ENCODE measurements at regions not wholly inside any gene's neighbourhood (a gene's known extent, or its start where the extent isn't known, plus 50 kb on each side); places are given as distances from the start of the nearest gene placed in this dataset.

- Histone ChIP-seq H2BK15ac (ENCODE audit: low read length) (no peak overlapping the region), H3K9me3 (ENCODE audit: insufficient read depth in 2 of 2, low read depth in 1 of 2, low read length in 1 of 2) (no peaks in the 10 kb centered on the region), H3K4ac (replicated peaks; ENCODE audit: insufficient read length, low read depth, low read length) (no peak overlapping the region), H4K5ac (ENCODE audit: insufficient read length, low read depth, low read length) (no peak overlapping the region), H3K79me1 (ENCODE audit: low read depth, low read length) (no peaks in the 10 kb centered on the region), H3K4me3 (ENCODE audit: extremely low read depth in 1 of 4, insufficient read depth in 2 of 4, low read depth in 3 of 4, low read length in 4 of 4) (no peak overlapping the region), H3K4me1 (replicated peaks in 1 of 4; ENCODE audit: control insufficient read depth in 3 of 4, insufficient read depth in 4 of 4, low read length in 3 of 4) (peaks cover 0 to 6% (median 1%) of the 10 kb centered on the region in 4 experiments; a peak in 4 of 7 replicates), H3K56ac (replicated peaks; ENCODE audit: insufficient read length, low read depth, low read length) (no peak overlapping the region), H2BK20ac (ENCODE audit: low read length) (no peak overlapping the region), H3K27me3 (replicated peaks in 1 of 4; ENCODE audit: control insufficient read depth in 3 of 4, extremely low read depth in 1 of 4, insufficient read depth in 3 of 4, low read length in 3 of 4) (no peaks in the 10 kb centered on the region; a peak in 1 of 7 replicates), H2AFZ (ENCODE audit: low read length) (no peak overlapping the region), H4K20me1 (replicated peaks in 1 of 2; ENCODE audit: control insufficient read depth in 1 of 2, insufficient read depth in 2 of 2, low read length in 2 of 2) (no peaks in the 10 kb centered on the region), H2AK5ac (ENCODE audit: low read depth, low read length) (no peak overlapping the region), H4K8ac (ENCODE audit: extremely low read depth, insufficient read depth, low read length) (no peak overlapping the region), H2BK120ac (replicated peaks; ENCODE audit: low read depth, low read length) (no peak overlapping the region), H4K91ac (replicated peaks; ENCODE audit: insufficient read length, low read length) (no peak overlapping the region), H3K18ac (ENCODE audit: extremely low read depth, low read length) (no peak overlapping the region), H3K4me2 (ENCODE audit: insufficient read depth in 1 of 2, low read depth in 2 of 2, low read length in 2 of 2) (no peak overlapping the region), H3K23ac (ENCODE audit: insufficient read length) (no peak overlapping the region), H3K27ac (ENCODE audit: low read depth, low read length) (no peak overlapping the region), H3K79me2 (ENCODE audit: control insufficient read depth in 1 of 2, insufficient read depth in 2 of 2, low read length in 2 of 2) (no peaks in the 10 kb centered on the region), H3K9ac (replicated peaks in 1 of 4; ENCODE audit: extremely low read depth in 1 of 4, low read depth in 3 of 4, low read length in 3 of 4) (no peak overlapping the region), H2BK5ac (ENCODE audit: low read depth, low read length) (no peak overlapping the region), H2BK12ac (ENCODE audit: low read depth, low read length) (no peak overlapping the region), H3K23me2 (ENCODE audit: low read depth, low read length) (no peaks in the 10 kb centered on the region), H3K36me3 (ENCODE audit: control insufficient read depth in 2 of 4, insufficient read depth in 4 of 4, low read length in 3 of 4) (no peaks in the 10 kb centered on the region), H3K14ac (ENCODE audit: insufficient read length) (no peak overlapping the region)
- no peak for DNase-seq (ENCODE audit: low read depth in 1 of 2, low spot score in 2 of 2)
- ChIA-PET POLR2A (ENCODE audit: partially characterized antibody) (no interaction called here), CTCF (ENCODE audit: partially characterized antibody) (interaction anchor here (1.5 to 2.1 kb wide), 3 partner anchors 9 to 146 kb away, joined by 4 to 8 read pairs (median 6); no protein-coding TSS in a partner anchor)
- no peak for FAIRE-seq
- 94% methylated on average over 3 of the region's 3 CpGs; no CpG with 5 or more reads in 1 of the 2 experiments for WGBS, 2 experiments (ENCODE audit: extremely low coverage in 1 of 2, insufficient coverage in 1 of 2, insufficient read length in 1 of 2, insufficient replicate concordance in 2 of 2, low coverage in 1 of 2, low lambda C conversion rate in 2 of 2, missing lambda C conversion rate in 1 of 2)
- TF ChIP-seq BRCA1 (IDR thresholded peaks at IDR 0.05; ENCODE audit: low read depth, low read length) (no peak), SIRT6 (IDR thresholded peaks at IDR 0.05; ENCODE audit: low read length) (no peak), TBP (IDR thresholded peaks at IDR 0.05; ENCODE audit: low read depth, low read length) (no peak), RBBP5 (IDR thresholded peaks at IDR 0.05; ENCODE audit: borderline replicate concordance, low read depth, low read length) (no peak)
These were observed 143.9 kb downstream of the CYP26B1 start for GRCh38 chr2:72003796-72004195.
